K562 (cell line): ENCODE measurements at regions not wholly inside any gene's neighbourhood (a gene's known extent, or its start where the extent isn't known, plus 50 kb on each side); places are given as distances from the start of the nearest gene placed in this dataset.

Experiments used
- ATAC-seq: fragments of 200-7000 bp; cut with Tn5 transposase; 3 replicates; pipeline ENCODE4 v1.9.1; 2020; ENCODE audit warnings: moderate library complexity
- BruUV-seq: library from RNA; stranded (reverse); fragments of 400-500 nt; replicated peaks from 2 replicates; lab custom pipeline; 2021; lab: Mats Ljungman, UMichigan
- CTCF ChIA-PET: fragments of 300-600 bp; formaldehyde crosslinking; extraction: SDS; loops from one replicate; lab custom pipeline; 2021; ENCODE audit warnings: low intra/inter-chr PET ratio; lab: Yijun Ruan, JAX
- POLR2A ChIA-PET: fragments of 300-600, 350-650 bp; sonication (Branson Sonifier 250); formaldehyde crosslinking; extraction: SDS; loops from one replicate; lab custom pipeline; 2021; ENCODE audit warnings: antibody characterized with exemption, inconsistent platforms; lab: Yijun Ruan, JAX
- DNase-seq, 4 experiments: peaks; one replicate each; pipeline versions ENCODE4 v3.0.0 to v3.0.0-alpha.2; 2011 to 2018; ENCODE audit warnings: low spot score in 3 of 4, mixed read lengths in 3 of 4; ENCODE audit errors: extremely low read depth in 1 of 4
- FAIRE-seq: peaks from 2 replicates; lab custom pipeline; 2011; peaks lifted over from hg19 to GRCh38; lab: Jason Lieb, UNC
- H2AFZ ChIP-seq: 2 replicates; pipeline ENCODE4 v1.6.0; 2011; ENCODE audit warnings: low read depth, low read length, control low read depth, inconsistent platforms
- H3K27ac ChIP-seq: fragments of 200-600 bp; 3 replicates; pipeline ENCODE4 v1.8.0; 2011; ENCODE audit warnings: low read depth, mild to moderate bottlenecking, control low read depth, inconsistent platforms, low read length, moderate library complexity, mixed read lengths; ENCODE audit errors: extremely low read depth
- H3K27me3 ChIP-seq, 2 experiments: fragments of 300-600 bp in 1 of 2; 2 replicates in 1 of 2; 3 replicates in 1 of 2; pipeline versions ENCODE4 v1.6.0 to v1.8.0; 2011; ENCODE audit warnings: inconsistent platforms in 2 of 2, low read length in 2 of 2, mild to moderate bottlenecking in 1 of 2, mixed read lengths in 1 of 2, moderate library complexity in 1 of 2; ENCODE audit not compliant: control insufficient read depth in 2 of 2, insufficient read depth in 2 of 2
- H3K36me3 ChIP-seq: fragments of 300-600 bp; 3 replicates; pipeline ENCODE4 v1.8.0; 2011; ENCODE audit warnings: mild to moderate bottlenecking, low read length, inconsistent platforms; ENCODE audit not compliant: control insufficient read depth, insufficient read depth
- H3K4me1 ChIP-seq, 2 experiments: fragments of 200-600 bp in 1 of 2; replicated peaks in 1 of 2; 2 replicates in 1 of 2; 3 replicates in 1 of 2; pipeline versions ENCODE4 v1.5.1 to v1.8.0; 2011; ENCODE audit warnings: inconsistent platforms in 2 of 2, low read length in 2 of 2, mild to moderate bottlenecking in 1 of 2, mixed read lengths in 1 of 2, moderate library complexity in 1 of 2; ENCODE audit not compliant: control insufficient read depth in 2 of 2, insufficient read depth in 2 of 2
- H3K4me2 ChIP-seq: 2 replicates; pipeline ENCODE4 v1.6.1; 2011; ENCODE audit warnings: low read length, control low read depth, inconsistent platforms, mixed read lengths; ENCODE audit not compliant: insufficient read depth
- H3K4me3 ChIP-seq: fragments of 200-600 bp; sonication (generic), shearing (Covaris generic); 2 replicates; pipeline ENCODE4 v1.5.1; 2016; ENCODE audit warnings: control low read depth, inconsistent platforms
- H3K79me2 ChIP-seq: fragments of 200-600 bp; 3 replicates; pipeline ENCODE4 v1.8.0; 2011; ENCODE audit warnings: low read length, inconsistent platforms; ENCODE audit not compliant: control insufficient read depth, insufficient read depth
- H3K9ac ChIP-seq, 2 experiments: 2 replicates each; pipeline versions ENCODE4 v1.6.0 to v1.6.1; 2011; ENCODE audit warnings: low read depth in 2 of 2, low read length in 2 of 2, control low read depth in 1 of 2, inconsistent platforms in 1 of 2, mild to moderate bottlenecking in 1 of 2, mixed read lengths in 1 of 2; ENCODE audit not compliant: insufficient read depth in 1 of 2
- H3K9me1 ChIP-seq: one replicate; pipeline ENCODE4 v1.6.0; 2011; ENCODE audit warnings: inconsistent platforms, mild to moderate bottlenecking, low read length, moderate library complexity; ENCODE audit not compliant: control insufficient read depth, insufficient read depth
- H3K9me3 ChIP-seq: replicated peaks from 2 replicates; pipeline ENCODE4 v1.5.1; 2011; ENCODE audit warnings: low read depth, low read length, inconsistent platforms; ENCODE audit not compliant: control insufficient read depth, insufficient read depth
- H4K20me1 ChIP-seq: replicated peaks from 2 replicates; pipeline ENCODE4 v1.6.1; 2011; ENCODE audit warnings: low read length, inconsistent platforms, mixed read lengths; ENCODE audit not compliant: control insufficient read depth, insufficient read depth
- EP400 ChIP-seq: fragments of 450-650 bp; IDR thresholded peaks from 2 replicates; pipeline ENCODE4 v1.6.1; 2017; ENCODE audit warnings: antibody characterized with exemption, mild to moderate bottlenecking, moderate library complexity
- NR4A1 ChIP-seq, 2 experiments: fragments of 250-450 bp in 1 of 2; fragments of 450-650 bp in 1 of 2; sonication (Bioruptor Pico) in 1 of 2; IDR thresholded peaks; 2 replicates each; pipeline versions ENCODE4 v1.4.0 to v1.6.1; 2016 to 2020; ENCODE audit warnings: mild to moderate bottlenecking in 2 of 2, missing compliant biosample characterization in 1 of 2, missing genetic modification characterization in 1 of 2, moderate library complexity in 1 of 2
- THRA ChIP-seq: fragments of 450-650 bp; IDR thresholded peaks from 2 replicates; pipeline ENCODE4 v1.6.1; 2017; ENCODE audit warnings: mild to moderate bottlenecking, moderate library complexity
- XRCC4 ChIP-seq: IDR thresholded peaks from one replicate; pipeline ENCODE4 v1.6.1; 2011; ENCODE audit not compliant: insufficient read depth, insufficient read length; ENCODE audit errors: extremely low read depth
- ZNF224 ChIP-seq: sonication (generic); formaldehyde crosslinking; IDR thresholded peaks from 2 replicates; pipeline ENCODE4 v1.8.0; 2022; ENCODE audit warnings: mild to moderate bottlenecking, missing genetic modification reagents
- ZNF592 ChIP-seq: fragments of 450-650 bp; IDR thresholded peaks from 2 replicates; pipeline ENCODE4 v1.6.1; 2017; ENCODE audit warnings: antibody characterized with exemption, mild to moderate bottlenecking
- ZNF655 ChIP-seq: fragments of 250-450 bp; sonication (Bioruptor Pico); IDR thresholded peaks from 2 replicates; pipeline ENCODE4 v1.5.0; 2021
- WGBS: fragments of 100-300 bp; shearing (Covaris generic); methylation state at CpG from one replicate; pipeline ENCODE4 v1.1.6; 2016; ENCODE audit warnings: low coverage, mixed read lengths; ENCODE audit not compliant: insufficient coverage; ENCODE audit errors: missing lambda C conversion rate; 5-methylcytosine and 5-hydroxymethylcytosine counted together
- in situ Hi-C: fragments of 300-500 bp; cut with MboI; formaldehyde crosslinking; loops from 4 replicates; pipeline ENCODE4 v1.15.0; 2018; ENCODE audit warnings: inconsistent platforms, mixed read lengths
- intact Hi-C: fragments of 100-400 bp; cut with micrococcal nuclease; formaldehyde crosslinking; loops from 2 replicates; pipeline ENCODE4 v1.14.2; 2022

- BruUV-seq, result no TSS peak
- no peaks in the 10 kb centered on the region for H4K20me1 ChIP-seq
- peak overlapping the region; percentile 58 for H2AFZ ChIP-seq
- H3K9me3 ChIP-seq, result no peaks in the 10 kb centered on the region
- H3K4me3 ChIP-seq, result no peak overlapping the region
- WGBS, result 9% methylated on average over 5 of the region's 5 CpGs
- no peaks in the 10 kb centered on the region for H3K79me2 ChIP-seq
- FAIRE-seq (peak; percentile 23), DNase-seq (peak in 2 of 4 experiments; percentile 40 to 51), ATAC-seq (peak; percentile 74)
- in situ Hi-C loops (no loop called here), intact Hi-C loops (loop anchor here (1.0 kb wide), 1 partner anchor 15 kb away; no protein-coding TSS in a partner anchor)
- H3K9me1 ChIP-seq, result no peaks in the 10 kb centered on the region
- peak overlapping the region; percentile 23; the same call in 1 of the 2 replicates for H3K4me2 ChIP-seq
- no peaks in the 10 kb centered on the region for H3K36me3 ChIP-seq
- peak overlapping the region in 1 of 2 experiments; percentile 24; a peak in 2 of 4 replicates for H3K9ac ChIP-seq
- peaks cover 16 to 45% of the 10 kb centered on the region in 2 experiments for H3K4me1 ChIP-seq
- H3K27ac ChIP-seq, result peak overlapping the region; percentile 5; the same call in 2 of the 3 replicates
- POLR2A ChIA-PET, result interaction anchor here (0.6 to 1.1 kb wide), 2 partner anchors 9 to 17 kb away, joined by 3 read pairs; no protein-coding TSS in a partner anchor
- CTCF ChIA-PET, result no interaction called here
- no peaks in the 10 kb centered on the region for H3K27me3 ChIP-seq
- TF ChIP-seq NR4A1 (CRISPR knock-in tag; IDR thresholded peaks at IDR 0.05) (no peak), NR4A1 (tag; IDR thresholded peaks at IDR 0.05) (0 out of 2 replicates have a peak, but pooled peaks have one; percentile 31), ZNF655 (CRISPR knock-in tag) (no peak), ZNF592 (0 out of 2 replicates have a peak, but pooled peaks have one; percentile 60), THRA (0 out of 2 replicates have a peak, but pooled peaks have one; percentile 29), ZNF224 (CRISPR knock-in tag) (no peak), XRCC4 (no peak), EP400 (0 out of 2 replicates have a peak, but pooled peaks have one; percentile 3)
Measured at GRCh38 chr4:81789741-81790399, 318.2 kb upstream of the RASGEF1B start.
